MM.1S (cell line): ENCODE measurements at regions not wholly inside any gene's neighbourhood (a gene's known extent, or its start where the extent isn't known, plus 50 kb on each side); places are given as distances from the start of the nearest gene placed in this dataset.

Experiments
- DNase-seq: peaks from one replicate; pipeline ENCODE4 v3.0.0-alpha.2; 2015
- H2AFZ ChIP-seq: fragments of 300-600 bp; sonication (generic); 2 replicates; pipeline ENCODE4 v1.6.0; 2016; ENCODE audit warnings: antibody characterized with exemption, low read length
- H3F3A ChIP-seq: fragments of 300-600 bp; sonication (generic); 2 replicates; pipeline ENCODE4 v1.6.1; 2016; ENCODE audit warnings: mild to moderate bottlenecking, antibody characterized with exemption, low read length, moderate library complexity, mixed read lengths; ENCODE audit not compliant: insufficient read depth
- H3K27ac ChIP-seq: fragments of 300-600 bp; sonication (generic); 2 replicates; pipeline ENCODE4 v1.5.1; 2016; ENCODE audit warnings: mild to moderate bottlenecking, low read length
- H3K27me3 ChIP-seq: fragments of 300-600 bp; sonication (generic); replicated peaks from 2 replicates; pipeline ENCODE4 v1.6.0; 2016; ENCODE audit warnings: low read length; ENCODE audit not compliant: insufficient read depth
- H3K36me3 ChIP-seq: fragments of 300-600 bp; sonication (generic); replicated peaks from 2 replicates; pipeline ENCODE4 v1.6.1; 2016; ENCODE audit warnings: mild to moderate bottlenecking, low read length, mixed read lengths; ENCODE audit not compliant: insufficient read depth
- H3K4me1 ChIP-seq: fragments of 300-600 bp; sonication (generic); 2 replicates; pipeline ENCODE4 v1.6.1; 2016; ENCODE audit warnings: low read length, mixed read lengths
- H3K4me2 ChIP-seq: fragments of 300-600 bp; sonication (generic); 2 replicates; pipeline ENCODE4 v1.6.0; 2016; ENCODE audit warnings: low read depth, low read length
- H3K4me3 ChIP-seq: fragments of 300-600 bp; sonication (generic); 2 replicates; pipeline ENCODE4 v1.5.1; 2016; ENCODE audit warnings: low read length, mixed read lengths
- H3K79me2 ChIP-seq: fragments of 300-600 bp; sonication (generic); 2 replicates; pipeline ENCODE4 v1.6.1; 2016; ENCODE audit warnings: mixed run types, low read length, mixed read lengths
- H3K9ac ChIP-seq: fragments of 300-600 bp; sonication (generic); 2 replicates; pipeline ENCODE4 v1.6.1; 2016; ENCODE audit warnings: low read length, mixed read lengths
- H3K9me2 ChIP-seq: fragments of 300-600 bp; sonication (generic); replicated peaks from 2 replicates; pipeline ENCODE4 v1.6.1; 2016; ENCODE audit warnings: mild to moderate bottlenecking, low read length, mixed read lengths; ENCODE audit not compliant: insufficient read depth
- H3K9me3 ChIP-seq: fragments of 300-600 bp; sonication (generic); replicated peaks from 2 replicates; pipeline ENCODE4 v1.6.1; 2016; ENCODE audit warnings: mild to moderate bottlenecking, low read length, mixed read lengths; ENCODE audit not compliant: insufficient read depth
- H4K20me1 ChIP-seq: fragments of 300-600 bp; sonication (generic); 2 replicates; pipeline ENCODE4 v1.6.1; 2016; ENCODE audit warnings: mild to moderate bottlenecking, low read length, moderate library complexity, mixed read lengths; ENCODE audit not compliant: insufficient read depth
- CTCF ChIP-seq: fragments of 300-600 bp; sonication (generic); IDR thresholded peaks from 2 replicates; pipeline ENCODE4 v1.5.1; 2016; ENCODE audit warnings: antibody characterized with exemption, low read length, mixed read lengths
- EZH2 ChIP-seq: fragments of 300-600 bp; sonication (generic); optimal IDR thresholded peaks from 2 replicates; pipeline ENCODE3; 2017; ENCODE audit warnings: low read depth, mild to moderate bottlenecking, antibody characterized with exemption, low read length, mixed read lengths
- EZH2phosphoT487 ChIP-seq: fragments of 300-600 bp; sonication (generic); IDR thresholded peaks from 2 replicates; pipeline ENCODE4 v1.6.1; 2018; ENCODE audit warnings: antibody characterized with exemption, low read length

GRCh38 chr10:78262860-78263259, 229.2 kb downstream of the RPS24 start:
- Histone ChIP-seq H2AFZ (no peak overlapping the region), H3K9me3 (no peaks in the 10 kb centered on the region), H4K20me1 (no peaks in the 10 kb centered on the region), H3K27me3 (no peaks in the 10 kb centered on the region), H3K36me3 (no peaks in the 10 kb centered on the region), H3K27ac (no peak overlapping the region), H3K79me2 (no peaks in the 10 kb centered on the region), H3K9me2 (no peaks in the 10 kb centered on the region), H3K9ac (no peak overlapping the region), H3K4me3 (no peak overlapping the region), H3F3A (no peaks in the 10 kb centered on the region), H3K4me2 (no peak overlapping the region), H3K4me1 (no peaks in the 10 kb centered on the region)
- TF ChIP-seq EZH2phosphoT487 = no peak
- TF ChIP-seq CTCF = no peak
- TF ChIP-seq EZH2 = no peak
- DNase-seq = no peak

GRCh38 chr10:78263521-78263988, 229.9 kb downstream of the RPS24 start:
- H3K9me3 ChIP-seq = no peaks in the 10 kb centered on the region
- no peak for DNase-seq
- H2AFZ ChIP-seq = no peak overlapping the region

GRCh38 chr10:78264361-78264760, 230.7 kb downstream of the RPS24 start:
- Histone ChIP-seq H3K4me2 (no peak overlapping the region), H3K9ac (no peak overlapping the region), H3F3A (no peaks in the 10 kb centered on the region), H4K20me1 (no peaks in the 10 kb centered on the region), H3K4me1 (no peaks in the 10 kb centered on the region), H3K9me3 (no peaks in the 10 kb centered on the region), H3K27ac (no peak overlapping the region), H3K4me3 (no peak overlapping the region), H3K27me3 (no peaks in the 10 kb centered on the region), H2AFZ (no peak overlapping the region), H3K9me2 (no peaks in the 10 kb centered on the region), H3K79me2 (no peaks in the 10 kb centered on the region), H3K36me3 (no peaks in the 10 kb centered on the region)
- TF ChIP-seq CTCF (no peak), EZH2phosphoT487 (no peak), EZH2 (no peak)
- DNase-seq = no peak

More at GRCh38 chr10:78263521-78263988, 229.9 kb downstream of the RPS24 start:
- no peak overlapping the region for H3K9ac ChIP-seq
- no peaks in the 10 kb centered on the region for H3K4me1 ChIP-seq
- no peak overlapping the region for H3K4me3 ChIP-seq
- H3K4me2 ChIP-seq = no peak overlapping the region
- no peaks in the 10 kb centered on the region for H4K20me1 ChIP-seq
- H3F3A ChIP-seq = no peaks in the 10 kb centered on the region
- H3K27me3 ChIP-seq = no peaks in the 10 kb centered on the region
- no peaks in the 10 kb centered on the region for H3K79me2 ChIP-seq
- H3K9me2 ChIP-seq = no peaks in the 10 kb centered on the region
- no peak overlapping the region for H3K27ac ChIP-seq
- TF ChIP-seq EZH2phosphoT487 (no peak), CTCF (no peak), EZH2 (no peak)
- no peaks in the 10 kb centered on the region for H3K36me3 ChIP-seq
